Nephron progenitor cell (in vitro differentiated cells): ENCODE measurements at regions not wholly inside any gene's neighbourhood (a gene's known extent, or its start where the extent isn't known, plus 50 kb on each side); places are given as distances from the start of the nearest gene placed in this dataset.

Experiments used
- DNase-seq: peaks from one replicate; pipeline ENCODE4 v3.0.0; 2021
- H3K27ac Mint-ChIP-seq: 2 replicates; pipeline ENCODE4 v1.8.0; 2021; ENCODE audit warnings: mild to moderate bottlenecking, moderate library complexity, mixed read lengths
- H3K27me3 Mint-ChIP-seq: 2 replicates; pipeline ENCODE4 v1.8.0; 2021; ENCODE audit warnings: mild to moderate bottlenecking, low read depth, mixed read lengths; ENCODE audit not compliant: poor library complexity
- H3K36me3 Mint-ChIP-seq: 2 replicates; pipeline ENCODE4 v1.8.0; 2021; ENCODE audit warnings: low read depth, mixed read lengths
- H3K4me1 Mint-ChIP-seq: 2 replicates; pipeline ENCODE4 v1.8.0; 2021; ENCODE audit warnings: mixed read lengths
- H3K4me3 Mint-ChIP-seq: 2 replicates; pipeline ENCODE4 v1.8.0; 2021; ENCODE audit warnings: mild to moderate bottlenecking, moderate library complexity, mixed read lengths
- H3K9me3 Mint-ChIP-seq: 2 replicates; pipeline ENCODE4 v1.8.0; 2021; ENCODE audit warnings: mild to moderate bottlenecking, moderate library complexity, mixed read lengths
- TF ChIP-seq, protein P1 (sequence below): fragments of 200-600 bp; sonication (generic); IDR thresholded peaks from 2 replicates; pipeline ENCODE4 v1.5.0; 2021; ENCODE audit warnings: antibody characterized with exemption

DNA sequence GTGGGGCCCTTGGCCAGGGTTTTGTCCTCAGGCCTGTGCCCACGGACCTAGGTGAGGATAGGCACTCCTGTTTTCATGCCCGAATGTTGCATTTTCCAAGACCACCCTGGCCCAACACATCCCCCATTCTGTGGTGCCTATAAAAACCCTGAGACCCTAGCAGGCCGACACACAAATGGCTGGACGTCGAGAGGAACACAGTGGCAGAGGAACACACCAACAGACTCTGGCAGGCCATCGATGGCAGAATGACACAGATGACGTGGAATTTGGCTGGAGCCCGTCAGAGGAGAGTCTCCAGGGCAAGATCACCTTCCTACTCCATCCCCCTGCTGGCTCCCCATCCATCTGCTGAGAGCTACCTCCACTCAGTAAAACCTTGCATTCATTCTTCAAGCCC lies 898.8 kb downstream of the ANKRD7 start:
- Mint-ChIP-seq H3K9me3 (peaks cover 7% of the 10 kb centered on the region), H3K27me3 (no peaks in the 10 kb centered on the region), H3K36me3 (no peaks in the 10 kb centered on the region), H3K4me3 (no peak overlapping the region), H3K27ac (no peak overlapping the region), H3K4me1 (peaks cover 5% of the 10 kb centered on the region)
- TF ChIP-seq, protein P1, sequence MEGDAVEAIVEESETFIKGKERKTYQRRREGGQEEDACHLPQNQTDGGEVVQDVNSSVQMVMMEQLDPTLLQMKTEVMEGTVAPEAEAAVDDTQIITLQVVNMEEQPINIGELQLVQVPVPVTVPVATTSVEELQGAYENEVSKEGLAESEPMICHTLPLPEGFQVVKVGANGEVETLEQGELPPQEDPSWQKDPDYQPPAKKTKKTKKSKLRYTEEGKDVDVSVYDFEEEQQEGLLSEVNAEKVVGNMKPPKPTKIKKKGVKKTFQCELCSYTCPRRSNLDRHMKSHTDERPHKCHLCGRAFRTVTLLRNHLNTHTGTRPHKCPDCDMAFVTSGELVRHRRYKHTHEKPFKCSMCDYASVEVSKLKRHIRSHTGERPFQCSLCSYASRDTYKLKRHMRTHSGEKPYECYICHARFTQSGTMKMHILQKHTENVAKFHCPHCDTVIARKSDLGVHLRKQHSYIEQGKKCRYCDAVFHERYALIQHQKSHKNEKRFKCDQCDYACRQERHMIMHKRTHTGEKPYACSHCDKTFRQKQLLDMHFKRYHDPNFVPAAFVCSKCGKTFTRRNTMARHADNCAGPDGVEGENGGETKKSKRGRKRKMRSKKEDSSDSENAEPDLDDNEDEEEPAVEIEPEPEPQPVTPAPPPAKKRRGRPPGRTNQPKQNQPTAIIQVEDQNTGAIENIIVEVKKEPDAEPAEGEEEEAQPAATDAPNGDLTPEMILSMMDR = no peak
- no peak for DNase-seq

DNA sequence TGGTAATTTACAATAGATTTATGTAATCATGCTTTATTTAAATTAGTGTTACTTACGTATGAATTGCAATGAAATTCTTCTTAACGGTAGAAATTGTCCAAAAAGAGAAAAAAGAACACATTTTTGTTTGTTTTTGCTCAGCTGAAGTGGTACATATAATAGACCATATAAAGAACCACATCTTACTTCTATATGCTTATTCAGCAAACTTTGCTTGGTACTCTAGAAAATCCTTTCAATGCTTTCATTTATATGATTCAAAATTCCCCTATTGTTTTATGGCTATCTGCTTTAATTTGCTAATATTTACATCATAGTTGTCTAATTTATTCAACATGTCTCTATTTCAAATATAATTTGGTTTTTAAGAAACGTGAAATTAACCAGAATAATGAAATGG lies 903.2 kb downstream of the ANKRD7 start:
- Mint-ChIP-seq H3K4me1 (no peaks in the 10 kb centered on the region), H3K9me3 (no peaks in the 10 kb centered on the region), H3K4me3 (no peak overlapping the region), H3K36me3 (no peaks in the 10 kb centered on the region), H3K27me3 (no peaks in the 10 kb centered on the region), H3K27ac (no peak overlapping the region)
- DNase-seq = no peak
- TF ChIP-seq, protein P1 = no peak

DNA sequence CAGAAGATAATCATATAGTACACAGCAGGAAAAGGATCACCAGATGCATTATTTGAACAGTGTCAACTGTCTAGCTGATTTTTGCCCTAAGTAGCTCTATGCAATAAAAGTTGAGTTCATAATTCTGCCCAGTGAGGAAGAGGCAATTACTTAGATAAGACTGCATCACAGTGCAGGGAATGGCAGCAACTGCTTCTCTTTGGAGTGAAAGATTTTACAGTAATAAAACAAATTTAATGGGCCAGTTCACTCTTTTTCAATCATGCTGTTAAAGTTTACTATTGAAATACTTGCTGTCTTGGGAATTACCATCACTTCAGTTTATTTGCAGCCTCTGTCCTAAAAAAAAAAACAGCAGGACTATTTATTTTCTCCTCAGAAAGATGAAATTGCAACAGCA lies 907.9 kb downstream of the ANKRD7 start:
- H3K4me1 Mint-ChIP-seq = no peaks in the 10 kb centered on the region

DNA sequence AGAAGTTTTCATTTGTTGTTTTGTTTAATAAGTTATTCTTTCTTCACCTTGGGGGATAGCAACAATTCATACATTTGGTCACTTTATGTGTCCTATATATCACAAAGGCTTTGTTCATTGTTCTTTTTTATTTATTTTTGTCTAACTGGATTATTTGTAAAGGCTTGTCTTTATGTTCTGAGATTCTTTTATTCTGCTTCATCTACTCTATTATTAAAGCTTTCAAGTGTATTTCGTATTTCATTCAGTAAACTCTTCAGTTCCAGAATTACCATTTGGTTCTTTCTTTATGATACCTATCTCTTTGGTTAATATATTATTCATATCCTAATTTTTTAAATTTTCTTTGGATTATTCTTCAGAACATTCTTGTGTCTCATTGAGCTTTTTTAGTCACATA lies 942.9 kb downstream of the ANKRD7 start:
- no peak for DNase-seq
- Mint-ChIP-seq H3K27me3 (peaks cover 2% of the 10 kb centered on the region), H3K9me3 (peaks cover 67% of the 10 kb centered on the region), H3K4me3 (no peak overlapping the region), H3K27ac (no peak overlapping the region), H3K4me1 (no peaks in the 10 kb centered on the region), H3K36me3 (peaks cover 14% of the 10 kb centered on the region)
- TF ChIP-seq, protein P1 = no peak

More for the DNA sequence above, 907.9 kb downstream of the ANKRD7 start:
- Mint-ChIP-seq H3K9me3 (no peaks in the 10 kb centered on the region), H3K27me3 (no peaks in the 10 kb centered on the region), H3K36me3 (no peaks in the 10 kb centered on the region), H3K27ac (no peak overlapping the region), H3K4me3 (no peak overlapping the region)
- TF ChIP-seq, protein P1 = no peak
- no peak for DNase-seq

DNA sequence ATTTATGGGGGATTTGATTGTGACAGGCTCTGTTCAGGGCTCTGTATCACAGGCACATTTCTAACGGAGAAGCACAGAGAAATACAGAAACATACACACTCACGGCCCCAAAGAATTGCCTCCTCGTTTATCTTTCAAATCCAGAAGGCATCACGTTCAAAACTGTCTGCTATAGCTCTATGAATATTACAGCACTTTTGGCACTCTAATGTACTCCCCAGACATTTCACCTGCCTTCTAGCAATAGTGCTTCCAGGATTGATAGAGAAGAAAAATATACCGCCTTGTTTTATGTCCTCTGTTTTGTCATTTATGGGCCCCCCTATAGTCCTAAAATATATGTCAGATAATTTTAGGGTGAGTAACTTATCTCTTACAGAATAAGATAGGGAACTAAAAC lies 947.5 kb downstream of the ANKRD7 start:
- TF ChIP-seq, protein P1 = no peak
- Mint-ChIP-seq H3K36me3 (peaks cover 9% of the 10 kb centered on the region), H3K4me1 (peaks cover 14% of the 10 kb centered on the region), H3K27ac (no peak overlapping the region), H3K4me3 (no peak overlapping the region), H3K27me3 (peaks cover 2% of the 10 kb centered on the region), H3K9me3 (peaks cover 24% of the 10 kb centered on the region)
- DNase-seq = no peak

DNA sequence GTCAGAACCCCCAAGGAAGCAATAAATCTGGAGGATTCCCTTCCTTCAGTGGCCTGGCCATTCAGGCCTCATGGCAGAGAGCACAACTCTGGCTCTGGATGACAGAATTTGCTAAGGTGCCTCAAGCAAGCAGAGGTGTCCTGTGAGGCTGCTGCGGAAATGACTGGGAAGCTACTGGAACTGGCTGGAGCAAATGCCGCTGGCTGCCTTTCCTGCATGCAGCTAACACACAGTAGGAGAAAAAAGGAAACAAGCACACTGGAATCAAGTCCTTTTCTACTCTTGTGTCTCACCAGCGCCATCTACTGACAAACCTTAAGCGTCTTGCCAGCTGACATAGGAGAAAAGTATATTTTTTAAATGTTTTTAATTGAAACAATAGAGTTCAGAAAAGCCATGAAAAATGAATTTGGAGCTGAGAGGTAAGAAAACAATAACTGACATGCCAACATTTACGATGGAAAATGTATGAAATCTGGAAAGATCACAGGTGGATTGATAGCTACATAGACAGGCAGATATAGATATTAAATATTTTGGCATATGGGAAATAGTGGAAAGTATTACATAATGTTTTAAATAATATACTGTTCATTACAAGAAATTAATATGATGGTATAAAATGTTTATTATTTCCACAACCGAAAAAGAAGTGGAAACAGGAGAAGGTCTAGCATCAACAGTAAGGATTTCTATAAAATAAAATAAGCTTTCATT lies 951.6 kb downstream of the ANKRD7 start:
- DNase-seq = peak; percentile 64
- Mint-ChIP-seq H3K4me3 (no peak overlapping the region), H3K36me3 (no peaks in the 10 kb centered on the region), H3K27me3 (no peaks in the 10 kb centered on the region), H3K9me3 (no peaks in the 10 kb centered on the region), H3K4me1 (peaks cover 14% of the 10 kb centered on the region), H3K27ac (no peak overlapping the region)
- TF ChIP-seq, protein P1 = peak; percentile 81
